ENCODE measurements at regions not wholly inside any gene's neighbourhood (a gene's known extent, or its start where the extent isn't known, plus 50 kb on each side); places are given as distances from the start of the nearest gene placed in this dataset.

DNA sequence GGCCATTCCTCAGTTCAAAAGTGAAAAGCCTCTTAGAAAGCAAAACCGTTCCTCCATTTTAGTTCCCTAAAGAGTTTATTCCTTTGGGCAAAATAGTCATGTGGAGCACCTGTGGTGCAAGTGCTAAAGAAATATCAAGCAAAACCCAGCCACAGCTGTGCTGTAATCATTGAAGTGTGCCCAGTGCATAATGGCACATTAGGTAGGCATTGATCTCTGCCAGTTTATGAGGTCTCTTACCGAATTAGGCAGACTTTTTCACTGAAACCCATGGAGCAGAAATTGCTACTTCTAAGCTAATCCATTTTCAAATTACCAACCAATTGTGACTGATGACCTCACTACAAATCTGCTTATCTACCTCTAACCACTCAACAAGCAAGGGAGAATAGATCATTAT is 97.2 kb upstream of the SEMA3A start (continued):
- TF ChIP-seq, protein P1, sequence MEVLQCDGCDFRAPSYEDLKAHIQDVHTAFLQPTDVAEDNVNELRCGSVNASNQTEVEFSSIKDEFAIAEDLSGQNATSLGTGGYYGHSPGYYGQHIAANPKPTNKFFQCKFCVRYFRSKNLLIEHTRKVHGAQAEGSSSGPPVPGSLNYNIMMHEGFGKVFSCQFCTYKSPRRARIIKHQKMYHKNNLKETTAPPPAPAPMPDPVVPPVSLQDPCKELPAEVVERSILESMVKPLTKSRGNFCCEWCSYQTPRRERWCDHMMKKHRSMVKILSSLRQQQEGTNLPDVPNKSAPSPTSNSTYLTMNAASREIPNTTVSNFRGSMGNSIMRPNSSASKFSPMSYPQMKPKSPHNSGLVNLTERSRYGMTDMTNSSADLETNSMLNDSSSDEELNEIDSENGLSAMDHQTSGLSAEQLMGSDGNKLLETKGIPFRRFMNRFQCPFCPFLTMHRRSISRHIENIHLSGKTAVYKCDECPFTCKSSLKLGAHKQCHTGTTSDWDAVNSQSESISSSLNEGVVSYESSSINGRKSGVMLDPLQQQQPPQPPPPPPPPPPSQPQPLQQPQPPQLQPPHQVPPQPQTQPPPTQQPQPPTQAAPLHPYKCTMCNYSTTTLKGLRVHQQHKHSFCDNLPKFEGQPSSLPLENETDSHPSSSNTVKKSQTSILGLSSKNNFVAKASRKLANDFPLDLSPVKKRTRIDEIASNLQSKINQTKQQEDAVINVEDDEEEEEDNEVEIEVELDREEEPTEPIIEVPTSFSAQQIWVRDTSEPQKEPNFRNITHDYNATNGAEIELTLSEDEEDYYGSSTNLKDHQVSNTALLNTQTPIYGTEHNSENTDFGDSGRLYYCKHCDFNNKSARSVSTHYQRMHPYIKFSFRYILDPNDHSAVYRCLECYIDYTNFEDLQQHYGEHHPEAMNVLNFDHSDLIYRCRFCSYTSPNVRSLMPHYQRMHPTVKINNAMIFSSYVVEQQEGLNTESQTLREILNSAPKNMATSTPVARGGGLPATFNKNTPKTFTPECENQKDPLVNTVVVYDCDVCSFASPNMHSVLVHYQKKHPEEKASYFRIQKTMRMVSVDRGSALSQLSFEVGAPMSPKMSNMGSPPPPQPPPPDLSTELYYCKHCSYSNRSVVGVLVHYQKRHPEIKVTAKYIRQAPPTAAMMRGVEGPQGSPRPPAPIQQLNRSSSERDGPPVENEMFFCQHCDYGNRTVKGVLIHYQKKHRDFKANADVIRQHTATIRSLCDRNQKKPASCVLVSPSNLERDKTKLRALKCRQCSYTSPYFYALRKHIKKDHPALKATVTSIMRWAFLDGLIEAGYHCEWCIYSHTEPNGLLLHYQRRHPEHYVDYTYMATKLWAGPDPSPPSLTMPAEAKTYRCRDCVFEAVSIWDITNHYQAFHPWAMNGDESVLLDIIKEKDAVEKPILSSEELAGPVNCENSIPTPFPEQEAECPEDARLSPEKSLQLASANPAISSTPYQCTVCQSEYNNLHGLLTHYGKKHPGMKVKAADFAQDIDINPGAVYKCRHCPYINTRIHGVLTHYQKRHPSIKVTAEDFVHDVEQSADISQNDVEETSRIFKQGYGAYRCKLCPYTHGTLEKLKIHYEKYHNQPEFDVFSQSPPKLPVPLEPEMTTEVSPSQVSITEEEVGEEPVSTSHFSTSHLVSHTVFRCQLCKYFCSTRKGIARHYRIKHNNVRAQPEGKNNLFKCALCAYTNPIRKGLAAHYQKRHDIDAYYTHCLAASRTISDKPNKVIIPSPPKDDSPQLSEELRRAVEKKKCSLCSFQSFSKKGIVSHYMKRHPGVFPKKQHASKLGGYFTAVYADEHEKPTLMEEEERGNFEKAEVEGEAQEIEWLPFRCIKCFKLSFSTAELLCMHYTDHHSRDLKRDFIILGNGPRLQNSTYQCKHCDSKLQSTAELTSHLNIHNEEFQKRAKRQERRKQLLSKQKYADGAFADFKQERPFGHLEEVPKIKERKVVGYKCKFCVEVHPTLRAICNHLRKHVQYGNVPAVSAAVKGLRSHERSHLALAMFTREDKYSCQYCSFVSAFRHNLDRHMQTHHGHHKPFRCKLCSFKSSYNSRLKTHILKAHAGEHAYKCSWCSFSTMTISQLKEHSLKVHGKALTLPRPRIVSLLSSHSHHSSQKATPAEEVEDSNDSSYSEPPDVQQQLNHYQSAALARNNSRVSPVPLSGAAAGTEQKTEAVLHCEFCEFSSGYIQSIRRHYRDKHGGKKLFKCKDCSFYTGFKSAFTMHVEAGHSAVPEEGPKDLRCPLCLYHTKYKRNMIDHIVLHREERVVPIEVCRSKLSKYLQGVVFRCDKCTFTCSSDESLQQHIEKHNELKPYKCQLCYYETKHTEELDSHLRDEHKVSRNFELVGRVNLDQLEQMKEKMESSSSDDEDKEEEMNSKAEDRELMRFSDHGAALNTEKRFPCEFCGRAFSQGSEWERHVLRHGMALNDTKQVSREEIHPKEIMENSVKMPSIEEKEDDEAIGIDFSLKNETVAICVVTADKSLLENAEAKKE (CRISPR knock-in tag; IDR thresholded peaks at IDR 0.05), result no peak
- no peak for TF ChIP-seq ZNF114 (CRISPR knock-in tag; IDR thresholded peaks at IDR 0.05)

DNA sequence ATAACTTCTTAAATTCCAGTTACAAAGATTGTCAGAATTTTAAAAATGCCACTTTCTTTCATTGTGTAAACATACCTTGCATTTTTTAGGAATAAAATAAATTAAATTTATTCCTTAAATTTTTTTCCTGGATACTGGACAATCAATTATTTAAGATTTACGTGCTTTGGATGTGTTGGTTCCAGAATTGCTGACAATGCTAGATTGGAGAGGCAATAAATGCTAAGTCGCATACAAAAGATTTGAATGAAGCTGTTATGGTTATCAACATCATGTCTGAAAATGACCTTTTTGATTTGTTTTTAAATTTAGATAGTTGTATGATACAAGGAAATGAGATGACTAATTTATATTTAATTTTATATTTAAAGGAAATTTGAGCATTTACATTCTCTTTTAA is 89.2 kb upstream of the SEMA3A start:
- no peak overlapping the region for H3K27ac Mint-ChIP-seq
- no peak for ATAC-seq
- TF ChIP-seq ZNF331 (CRISPR knock-in tag; IDR thresholded peaks at IDR 0.05; ENCODE audit: low read depth) (no peak), ZNF114 (CRISPR knock-in tag; IDR thresholded peaks at IDR 0.05) (no peak), EZH2 (IDR thresholded peaks at IDR 0.05; ENCODE audit: low read depth, unreplicated experiment) (no peak), STAT1 (IDR thresholded peaks at IDR 0.05; ENCODE audit: unreplicated experiment) (no peak)
- TF ChIP-seq, protein P2, sequence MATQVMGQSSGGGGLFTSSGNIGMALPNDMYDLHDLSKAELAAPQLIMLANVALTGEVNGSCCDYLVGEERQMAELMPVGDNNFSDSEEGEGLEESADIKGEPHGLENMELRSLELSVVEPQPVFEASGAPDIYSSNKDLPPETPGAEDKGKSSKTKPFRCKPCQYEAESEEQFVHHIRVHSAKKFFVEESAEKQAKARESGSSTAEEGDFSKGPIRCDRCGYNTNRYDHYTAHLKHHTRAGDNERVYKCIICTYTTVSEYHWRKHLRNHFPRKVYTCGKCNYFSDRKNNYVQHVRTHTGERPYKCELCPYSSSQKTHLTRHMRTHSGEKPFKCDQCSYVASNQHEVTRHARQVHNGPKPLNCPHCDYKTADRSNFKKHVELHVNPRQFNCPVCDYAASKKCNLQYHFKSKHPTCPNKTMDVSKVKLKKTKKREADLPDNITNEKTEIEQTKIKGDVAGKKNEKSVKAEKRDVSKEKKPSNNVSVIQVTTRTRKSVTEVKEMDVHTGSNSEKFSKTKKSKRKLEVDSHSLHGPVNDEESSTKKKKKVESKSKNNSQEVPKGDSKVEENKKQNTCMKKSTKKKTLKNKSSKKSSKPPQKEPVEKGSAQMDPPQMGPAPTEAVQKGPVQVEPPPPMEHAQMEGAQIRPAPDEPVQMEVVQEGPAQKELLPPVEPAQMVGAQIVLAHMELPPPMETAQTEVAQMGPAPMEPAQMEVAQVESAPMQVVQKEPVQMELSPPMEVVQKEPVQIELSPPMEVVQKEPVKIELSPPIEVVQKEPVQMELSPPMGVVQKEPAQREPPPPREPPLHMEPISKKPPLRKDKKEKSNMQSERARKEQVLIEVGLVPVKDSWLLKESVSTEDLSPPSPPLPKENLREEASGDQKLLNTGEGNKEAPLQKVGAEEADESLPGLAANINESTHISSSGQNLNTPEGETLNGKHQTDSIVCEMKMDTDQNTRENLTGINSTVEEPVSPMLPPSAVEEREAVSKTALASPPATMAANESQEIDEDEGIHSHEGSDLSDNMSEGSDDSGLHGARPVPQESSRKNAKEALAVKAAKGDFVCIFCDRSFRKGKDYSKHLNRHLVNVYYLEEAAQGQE (IDR thresholded peaks at IDR 0.05; ENCODE audit: unreplicated experiment), result no peak
- TF ChIP-seq, protein P3, sequence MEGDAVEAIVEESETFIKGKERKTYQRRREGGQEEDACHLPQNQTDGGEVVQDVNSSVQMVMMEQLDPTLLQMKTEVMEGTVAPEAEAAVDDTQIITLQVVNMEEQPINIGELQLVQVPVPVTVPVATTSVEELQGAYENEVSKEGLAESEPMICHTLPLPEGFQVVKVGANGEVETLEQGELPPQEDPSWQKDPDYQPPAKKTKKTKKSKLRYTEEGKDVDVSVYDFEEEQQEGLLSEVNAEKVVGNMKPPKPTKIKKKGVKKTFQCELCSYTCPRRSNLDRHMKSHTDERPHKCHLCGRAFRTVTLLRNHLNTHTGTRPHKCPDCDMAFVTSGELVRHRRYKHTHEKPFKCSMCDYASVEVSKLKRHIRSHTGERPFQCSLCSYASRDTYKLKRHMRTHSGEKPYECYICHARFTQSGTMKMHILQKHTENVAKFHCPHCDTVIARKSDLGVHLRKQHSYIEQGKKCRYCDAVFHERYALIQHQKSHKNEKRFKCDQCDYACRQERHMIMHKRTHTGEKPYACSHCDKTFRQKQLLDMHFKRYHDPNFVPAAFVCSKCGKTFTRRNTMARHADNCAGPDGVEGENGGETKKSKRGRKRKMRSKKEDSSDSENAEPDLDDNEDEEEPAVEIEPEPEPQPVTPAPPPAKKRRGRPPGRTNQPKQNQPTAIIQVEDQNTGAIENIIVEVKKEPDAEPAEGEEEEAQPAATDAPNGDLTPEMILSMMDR (conservative IDR thresholded peaks at IDR 0.05; ENCODE audit: low read depth in 2 of 2), result no peak

More for the DNA sequence above, 89.2 kb upstream of the SEMA3A start:
- Mint-ChIP-seq H3K4me1 (peaks cover 10% of the 10 kb centered on the region; the same call in 1 of the 3 replicates), H3K27me3 (ENCODE audit: insufficient read depth, low read depth, poor library complexity) (no peaks in the 10 kb centered on the region), H3K9me3 (no peaks in the 10 kb centered on the region), H3K4me3 (no peak overlapping the region), H3K36me3 (ENCODE audit: low read depth) (peaks cover 9% of the 10 kb centered on the region; the same call in 2 of the 3 replicates)
- Histone ChIP-seq H3K4me2 (no peak overlapping the region), H3F3A (replicated peaks; ENCODE audit: low read depth) (no peaks in the 10 kb centered on the region), H3K4me3 (no peak overlapping the region), H2AFZ (no peak overlapping the region), H3K4me1 (ENCODE audit: insufficient read depth) (no peaks in the 10 kb centered on the region), H3K27me3 (ENCODE audit: insufficient read depth) (no peaks in the 10 kb centered on the region), H3K27ac (ENCODE audit: low read depth) (no peak overlapping the region), H4K20me1 (replicated peaks; ENCODE audit: insufficient read depth) (no peaks in the 10 kb centered on the region), H3K36me3 (ENCODE audit: insufficient read depth) (no peaks in the 10 kb centered on the region), H3K9me2 (ENCODE audit: insufficient read depth) (no peaks in the 10 kb centered on the region), H3K79me2 (replicated peaks; ENCODE audit: insufficient read depth) (no peaks in the 10 kb centered on the region)
- DNase-seq (ENCODE audit: low spot score), result no peak

Data from GM23338 (cell line).